Activated T-cell treated with anti-CD3 and anti-CD28 coated beads, Interleukin-2, amount 50 U/mL, for 1 hour (primary cell): ENCODE measurements at regions not wholly inside any gene's neighbourhood (a gene's known extent, or its start where the extent isn't known, plus 50 kb on each side); places are given as distances from the start of the nearest gene placed in this dataset.
A peak's percentile ranks its signal among the peaks of the same experiment; 100 is the strongest.

Experiments
- DNase-seq: peaks from one replicate; pipeline ENCODE4 v3.0.0-alpha.2; 2020

DNA sequence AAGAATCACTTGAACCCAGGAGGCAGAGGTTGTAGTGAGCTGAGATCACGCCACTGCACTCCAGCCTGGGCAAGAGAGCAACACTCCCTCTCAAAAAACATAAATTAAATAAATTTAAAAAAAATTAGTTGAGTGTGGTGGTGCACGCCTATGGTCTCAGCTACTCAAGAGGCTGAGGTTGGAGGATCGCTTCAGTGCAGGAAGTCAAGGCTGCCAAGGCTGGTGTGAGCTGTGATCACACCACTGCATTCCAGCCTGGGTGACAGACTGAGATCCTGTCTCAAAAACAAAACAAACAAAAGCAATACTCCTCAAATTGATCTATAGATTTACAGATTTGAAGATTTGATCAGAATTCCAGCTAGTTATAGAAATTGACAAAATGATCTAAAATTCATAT lies 92.7 kb upstream of the RESF1 start:
- DNase-seq = no peak

DNA sequence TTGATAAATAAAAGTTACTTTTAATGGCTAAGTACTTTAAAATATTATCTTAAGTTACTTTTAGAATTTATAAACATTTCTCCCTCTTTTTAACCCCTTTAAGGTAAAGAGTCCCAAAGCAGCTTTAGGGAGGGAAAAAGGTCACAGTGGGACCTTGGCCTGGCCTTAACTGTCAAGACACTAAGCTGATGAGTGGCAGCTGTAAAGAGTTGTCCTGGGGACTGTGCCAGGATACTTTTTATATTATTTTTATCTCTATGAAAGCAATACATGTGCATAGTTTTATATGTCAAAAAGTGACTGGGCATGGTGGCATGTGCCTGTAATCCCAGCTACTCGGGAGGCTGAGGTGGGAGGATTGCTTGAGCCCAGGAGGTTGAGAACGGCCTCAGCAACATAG lies 94.2 kb upstream of the RESF1 start:
- no peak for DNase-seq

DNA sequence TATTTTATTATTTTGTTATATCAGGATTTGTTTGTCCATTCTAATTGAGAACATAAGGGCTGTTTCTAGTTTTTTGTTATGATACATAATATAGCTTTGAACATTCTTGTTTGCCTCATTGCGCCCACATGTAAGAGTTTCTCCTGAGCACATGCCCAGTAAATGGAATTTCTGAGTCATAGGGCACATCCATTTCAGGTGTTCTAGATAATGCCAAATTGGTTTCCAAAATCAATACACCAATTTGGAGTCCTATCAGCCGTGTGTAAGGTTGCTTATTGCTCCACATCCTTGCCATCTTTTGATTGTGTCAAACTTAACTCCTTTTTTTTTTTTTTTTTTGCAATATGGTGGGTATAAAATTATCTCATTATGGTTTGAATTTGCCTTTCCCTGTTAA lies 97.9 kb upstream of the RESF1 start:
- no peak for DNase-seq

DNA sequence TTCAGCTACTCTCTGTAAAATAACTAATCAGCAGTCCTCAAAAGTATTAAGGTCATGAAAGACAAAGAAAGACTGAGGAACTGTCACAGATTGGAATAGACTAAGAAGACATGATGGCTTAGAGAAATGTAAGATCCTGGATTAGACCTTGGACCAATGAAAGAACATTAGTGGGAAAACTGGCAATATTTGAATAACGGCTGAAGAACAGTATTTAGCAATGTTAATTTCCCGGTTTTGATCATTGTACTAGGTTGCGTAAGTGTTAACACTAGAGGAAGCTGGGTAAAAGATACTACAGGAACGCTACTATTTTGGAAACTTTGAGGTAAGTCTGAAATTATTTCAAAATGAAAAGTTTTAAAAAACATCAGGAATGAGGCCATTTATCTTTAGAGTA lies 98.8 kb upstream of the RESF1 start:
- DNase-seq = no peak

DNA sequence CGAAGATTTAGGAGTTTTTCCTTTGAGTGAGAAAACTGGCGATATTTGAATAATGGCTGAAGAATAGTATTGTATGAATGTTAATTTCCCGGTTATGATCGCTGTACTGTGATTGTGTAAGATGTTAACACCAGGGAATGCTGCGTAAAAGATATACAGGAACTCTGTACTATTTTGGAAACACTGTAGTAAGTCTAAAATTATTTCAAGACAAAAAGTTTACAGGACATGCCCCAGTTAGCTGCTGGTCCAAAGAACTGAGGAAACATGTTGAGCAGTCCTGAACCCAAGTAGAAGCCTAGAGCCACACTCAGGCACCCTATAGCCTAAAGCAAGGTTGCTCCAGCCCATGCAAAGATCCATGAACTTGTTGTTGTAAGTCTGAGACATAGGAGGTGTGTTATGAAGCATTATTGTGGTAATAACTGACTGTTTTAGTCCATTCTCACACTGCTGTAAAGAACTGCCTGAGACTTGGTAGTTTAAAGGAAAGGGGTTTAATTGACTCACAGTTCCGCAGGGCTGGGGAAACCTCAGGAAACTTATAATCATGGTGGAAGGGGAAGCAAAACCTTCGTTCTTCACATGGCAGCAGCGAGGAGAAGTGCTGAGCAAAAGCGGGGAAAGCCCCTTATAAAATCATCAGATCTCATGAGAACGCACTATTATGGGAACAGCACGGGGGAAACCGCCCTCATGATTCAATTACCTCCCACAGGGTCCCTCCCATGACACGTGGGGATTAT lies 99.8 kb upstream of the RESF1 start:
- no peak for DNase-seq

DNA sequence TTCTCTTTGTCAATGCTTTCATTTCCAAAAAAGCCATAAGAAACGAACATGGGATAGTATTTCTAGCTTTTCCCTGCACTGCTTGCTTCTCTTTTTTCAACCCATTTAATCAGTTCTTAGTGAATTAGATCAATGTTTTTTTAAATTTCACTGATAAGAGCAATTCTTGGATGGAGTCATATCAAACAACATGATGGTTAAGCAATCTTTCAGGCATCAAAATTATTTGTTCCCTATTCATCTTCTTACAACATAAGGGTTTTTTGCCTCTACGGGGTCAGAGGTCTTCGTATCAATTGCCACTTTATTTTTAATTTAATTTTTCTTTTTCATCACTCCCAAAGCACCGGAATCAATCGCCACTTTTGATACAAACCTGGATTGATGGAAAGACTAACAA lies 103.8 kb upstream of the RESF1 start:
- no peak for DNase-seq

DNA sequence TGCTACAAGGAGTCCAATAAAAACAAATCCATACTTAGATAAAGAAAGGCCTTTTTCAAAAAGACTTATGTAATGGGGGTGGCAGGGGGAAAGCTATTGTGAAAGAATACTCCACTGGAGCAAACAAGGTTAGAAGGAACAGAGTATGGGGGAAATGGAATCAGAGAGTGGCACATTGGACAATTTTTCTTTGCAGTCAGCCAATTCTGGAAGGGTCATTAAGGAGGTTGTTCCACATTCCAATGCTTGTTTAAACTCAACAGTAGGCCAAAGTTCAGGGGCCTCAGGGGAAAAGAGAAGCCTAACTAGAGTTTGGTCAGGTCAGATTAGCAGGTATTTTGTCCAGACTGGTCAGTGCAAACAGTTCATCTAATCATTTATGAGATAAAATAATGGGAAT lies 105.2 kb upstream of the RESF1 start:
- no peak for DNase-seq

DNA sequence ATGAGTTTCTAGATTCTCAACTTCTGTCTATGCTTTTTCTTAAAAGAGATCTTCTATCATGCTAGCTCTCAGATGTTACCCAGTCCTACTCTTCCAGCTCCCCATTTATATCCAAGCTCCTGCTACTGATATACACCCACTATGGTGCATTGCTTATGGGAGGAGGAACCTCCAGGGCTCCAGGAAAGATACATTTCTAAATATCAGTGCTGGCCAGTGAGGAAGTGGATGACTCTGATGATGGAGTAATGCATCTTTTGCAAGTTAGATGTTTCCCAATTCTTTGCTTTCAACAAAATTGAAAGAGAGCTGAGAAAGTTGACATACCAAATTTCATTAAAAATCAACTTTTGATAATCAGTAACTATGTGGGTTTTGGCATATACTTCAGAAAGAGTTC lies 105.7 kb upstream of the RESF1 start:
- no peak for DNase-seq

DNA sequence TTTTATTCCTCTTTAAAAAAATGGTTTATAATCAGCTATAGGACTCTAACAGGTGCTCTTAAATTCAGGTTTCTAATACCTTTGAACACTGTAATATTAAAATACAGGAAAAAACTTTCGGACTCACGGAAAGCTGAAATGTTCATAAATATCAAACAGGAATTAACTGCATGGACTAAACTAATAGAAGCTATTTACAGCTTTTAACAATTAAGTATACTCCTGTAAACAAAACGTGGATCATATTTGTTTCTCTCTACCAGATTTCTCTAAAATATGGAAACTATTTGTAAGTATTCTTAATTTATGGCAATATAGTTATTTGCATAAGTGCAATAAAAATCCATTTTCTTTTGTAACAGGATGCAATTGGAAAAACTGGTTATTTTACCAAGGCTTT lies 108.9 kb upstream of the RESF1 start:
- no peak for DNase-seq

DNA sequence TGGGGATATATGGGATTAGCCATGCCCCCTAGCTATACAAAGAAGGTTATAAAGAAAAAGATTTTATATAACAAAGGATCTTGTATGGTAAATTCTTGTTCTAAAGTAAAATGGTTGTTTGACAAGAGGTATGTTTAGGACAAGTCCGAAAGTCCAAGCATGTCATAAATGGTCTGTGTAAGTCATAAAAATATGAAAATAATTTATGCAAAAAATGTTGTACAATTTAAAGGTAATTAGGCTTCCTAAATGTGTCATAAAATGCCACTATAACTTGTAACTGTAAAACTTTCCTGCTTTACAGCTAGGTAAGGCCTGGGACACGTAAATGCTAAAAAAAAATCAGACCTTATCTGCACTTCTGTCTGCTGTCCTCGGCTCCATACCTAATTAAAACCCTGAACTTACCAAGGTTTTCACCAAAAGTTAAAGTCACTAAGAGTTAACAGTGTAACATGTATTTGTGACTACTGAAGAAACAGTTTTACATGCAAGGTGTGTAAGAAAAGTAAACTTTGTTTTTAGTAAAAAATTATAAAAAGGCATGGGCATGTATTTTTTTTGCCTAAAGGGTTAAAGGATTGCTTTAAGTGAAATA lies 110.0 kb upstream of the RESF1 start:
- DNase-seq = no peak

DNA sequence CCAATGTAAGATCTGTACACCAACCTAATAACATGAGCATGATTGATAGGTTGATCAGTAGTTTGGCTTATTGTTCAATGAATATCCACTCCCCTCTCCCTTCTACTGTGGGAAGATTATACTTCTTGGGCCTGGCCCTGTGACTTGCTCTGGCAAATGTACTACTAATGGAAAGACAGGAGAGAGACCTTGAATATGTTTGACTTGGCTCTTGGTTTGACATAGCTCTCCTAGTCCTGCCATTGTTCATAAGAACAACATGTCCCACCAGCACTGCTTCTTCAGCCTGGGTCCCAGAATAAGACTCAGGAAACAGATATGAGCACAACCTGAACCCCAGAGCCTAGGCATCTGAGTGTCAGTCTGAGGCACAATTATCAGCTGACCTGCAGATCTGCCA lies 112.8 kb upstream of the RESF1 start:
- DNase-seq = no peak

DNA sequence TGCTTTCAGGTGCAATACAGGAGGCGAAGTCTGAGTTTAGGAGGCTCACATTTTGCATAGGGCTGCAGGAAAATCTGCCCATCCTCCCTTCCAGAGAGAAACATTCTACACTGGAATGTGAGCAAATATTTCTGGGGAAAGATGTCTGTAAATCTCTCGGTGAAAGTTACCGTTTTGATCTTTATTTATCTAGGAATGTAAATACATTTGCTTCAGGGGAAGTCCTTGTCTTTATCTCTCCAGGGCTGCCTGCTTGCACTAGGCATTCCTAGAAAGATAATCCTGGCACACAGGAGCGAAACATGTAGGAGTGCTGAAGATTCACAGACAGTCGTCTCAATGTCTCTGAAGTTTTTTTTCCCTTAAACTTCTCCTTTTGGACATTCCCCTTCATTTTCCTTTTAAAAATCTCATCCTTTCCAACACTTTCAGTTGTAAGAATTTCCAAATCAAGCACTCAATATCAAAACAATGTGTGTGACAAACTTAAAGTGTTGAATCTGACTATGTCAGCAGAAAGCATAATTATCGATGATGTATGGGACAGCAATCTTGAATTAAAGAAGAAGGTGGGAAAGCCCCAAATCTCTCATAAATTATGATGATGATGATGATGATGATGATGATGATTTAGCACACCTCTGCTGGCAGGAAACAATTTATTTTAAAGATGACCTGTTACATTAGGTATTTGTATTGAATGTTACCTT lies 113.4 kb upstream of the RESF1 start:
- no peak for DNase-seq

DNA sequence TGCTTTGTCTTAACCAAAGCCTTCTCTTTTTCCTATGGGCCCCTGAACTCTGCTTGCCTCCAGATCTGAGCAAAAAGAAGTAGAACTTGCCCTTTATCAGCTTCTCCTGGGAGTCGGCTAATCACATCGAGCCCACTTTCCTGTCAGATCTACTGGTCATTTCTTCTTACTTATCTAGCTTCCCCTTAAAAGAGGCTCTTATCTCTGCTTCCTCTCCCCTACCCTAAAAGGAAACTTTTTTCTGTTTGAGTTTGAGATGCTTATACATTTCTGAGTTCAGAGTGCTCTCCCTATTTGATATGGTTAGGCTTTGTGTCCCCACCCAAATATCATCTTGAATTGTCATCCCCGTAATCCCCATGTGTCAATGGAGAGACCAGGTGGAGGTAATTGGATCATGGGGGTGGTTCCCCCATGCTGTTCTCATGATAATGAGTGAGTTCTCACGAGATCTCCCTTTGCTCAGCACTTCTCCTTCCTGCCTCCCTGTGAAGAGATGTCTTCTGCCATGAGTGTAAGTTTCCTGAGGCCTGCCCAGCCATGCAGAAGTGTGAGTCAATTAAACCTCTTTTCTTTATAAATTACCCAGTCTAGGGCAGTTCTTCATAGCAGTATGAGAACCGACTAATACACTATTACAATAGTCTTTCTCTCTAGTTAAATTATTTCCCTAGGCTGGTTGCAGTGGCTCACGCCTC lies 114.7 kb upstream of the AMN1 start:
- no peak for DNase-seq

DNA sequence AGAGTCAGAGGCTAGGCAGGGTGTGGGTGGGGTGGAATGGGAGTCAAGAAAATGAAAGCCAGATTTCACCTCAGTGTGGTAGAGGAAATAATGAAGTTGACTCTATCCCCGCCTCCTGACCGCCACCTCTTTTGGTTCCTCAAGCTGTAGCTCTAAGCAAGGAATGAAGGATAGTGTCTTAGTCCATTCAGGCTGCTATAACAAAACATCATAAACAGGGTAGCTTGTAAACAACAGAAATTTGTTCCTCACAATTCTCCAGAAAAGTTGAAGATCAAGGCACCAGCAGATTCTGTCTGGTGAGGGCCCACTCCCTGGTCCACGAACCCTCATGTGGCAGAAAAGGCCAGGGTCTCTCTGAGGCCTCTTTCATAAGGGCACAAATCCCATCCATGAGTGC lies 109.1 kb upstream of the AMN1 start:
- DNase-seq = no peak

DNA sequence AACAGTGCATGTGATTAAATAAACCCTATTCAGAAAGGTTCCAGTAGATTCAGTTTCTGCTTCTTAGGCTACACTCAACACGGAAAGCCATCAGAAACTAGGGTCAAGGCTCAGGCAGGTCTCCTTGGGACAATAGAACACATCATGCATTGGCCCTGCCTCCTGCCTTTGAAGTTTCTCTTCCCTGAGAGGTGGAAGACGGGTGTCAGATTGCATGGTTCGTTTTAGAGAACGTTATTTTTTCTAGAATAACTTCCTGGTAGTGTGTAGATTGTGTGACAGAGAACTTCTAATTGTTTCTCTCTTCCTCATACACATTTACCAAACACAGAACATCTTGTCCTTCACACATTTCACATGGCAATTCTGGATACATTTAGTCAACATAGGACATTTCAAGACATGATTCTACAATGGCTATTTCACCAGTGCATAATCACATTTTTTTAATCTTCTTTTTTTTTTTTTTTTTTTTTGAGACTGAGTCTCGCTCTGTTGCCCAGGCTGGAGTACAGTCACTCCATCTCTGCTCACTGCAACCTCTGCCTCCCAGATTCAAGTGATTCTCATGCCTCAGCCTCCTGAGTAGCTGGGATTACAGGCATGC lies 106.6 kb upstream of the AMN1 start:
- DNase-seq = no peak

DNA sequence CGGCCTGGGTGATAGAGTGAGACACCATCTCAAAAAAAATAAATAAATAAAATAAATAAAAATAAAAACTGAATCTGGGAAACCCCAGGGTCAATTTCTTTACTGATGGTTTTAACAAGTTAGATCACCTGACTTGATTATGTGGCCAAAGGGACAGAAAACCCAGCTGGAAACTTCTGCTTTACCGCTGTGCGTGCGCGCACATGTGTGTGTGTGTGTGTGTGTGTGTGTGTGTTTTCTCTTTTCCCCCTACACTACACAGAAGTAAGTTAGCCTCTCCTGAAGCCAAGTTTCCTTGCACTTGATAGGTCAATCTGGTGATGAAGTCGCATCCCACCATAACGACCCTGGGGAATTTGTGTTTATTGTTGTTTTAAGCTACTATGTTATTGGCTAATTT lies 105.3 kb upstream of the AMN1 start:
- DNase-seq = no peak

DNA sequence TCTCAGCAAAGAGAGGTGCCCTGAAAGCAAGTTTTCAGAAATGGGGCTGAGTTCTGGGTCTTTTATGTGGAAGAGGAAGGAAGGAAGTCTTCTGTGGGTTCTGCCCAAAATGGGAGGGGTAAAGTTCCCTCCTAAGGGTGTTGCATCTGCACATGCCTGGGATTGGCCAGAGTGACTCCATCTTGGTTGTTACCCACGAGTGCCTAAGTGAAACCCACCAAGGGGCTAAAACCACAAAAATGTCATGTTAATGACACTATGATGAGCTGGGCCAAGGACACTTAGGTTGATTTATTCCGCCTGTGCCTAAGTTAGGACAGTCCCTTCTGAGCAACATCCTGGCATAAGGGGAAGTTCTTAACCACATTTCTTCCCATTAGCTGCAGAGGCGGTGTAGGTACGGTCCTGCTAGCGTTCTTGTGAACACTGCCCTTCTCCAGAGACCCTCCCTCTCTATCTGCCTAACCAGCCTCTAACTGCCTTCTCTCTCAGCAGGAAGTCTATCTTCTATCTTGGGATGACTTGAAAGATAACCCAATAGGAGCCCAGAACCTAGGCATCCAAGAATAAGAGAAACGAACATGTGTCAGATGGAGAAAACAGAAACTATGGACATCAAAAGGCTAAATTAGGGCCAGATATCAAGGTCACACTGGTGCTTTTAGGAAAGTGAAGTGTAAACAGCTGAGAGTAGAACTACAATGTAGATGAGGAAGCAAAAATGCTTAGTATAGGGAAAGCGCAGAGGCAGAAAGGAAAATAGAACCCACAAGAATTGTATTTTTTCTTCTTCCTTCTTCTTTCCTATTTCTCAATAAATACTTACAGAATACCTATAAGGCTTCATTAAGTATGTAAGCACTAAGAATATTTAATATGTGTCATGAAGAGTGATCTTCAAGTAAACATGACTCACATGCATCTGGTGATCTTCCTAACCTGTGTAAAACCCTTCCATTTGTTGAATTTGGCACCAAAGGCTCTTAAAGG lies 104.2 kb upstream of the AMN1 start:
- peak; percentile 21 for DNase-seq

DNA sequence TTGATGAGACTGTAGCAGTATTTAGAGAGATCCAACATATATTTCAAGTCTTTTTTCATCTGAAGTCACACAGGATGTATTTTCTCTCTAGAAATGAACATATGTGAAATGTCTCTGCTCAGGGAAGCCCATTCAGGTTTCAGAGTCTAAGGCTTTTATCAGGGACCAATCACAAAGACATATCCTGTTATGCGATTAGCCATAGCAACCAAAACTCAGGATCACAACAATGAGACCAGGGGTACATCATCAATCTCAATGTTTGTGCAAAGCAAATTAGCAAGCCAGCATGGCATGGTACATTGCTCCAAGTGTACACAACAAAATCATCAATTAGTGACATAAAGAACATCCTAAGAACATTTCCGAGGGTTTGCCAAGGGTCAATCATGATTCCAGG lies 99.2 kb upstream of the AMN1 start:
- DNase-seq = no peak

DNA sequence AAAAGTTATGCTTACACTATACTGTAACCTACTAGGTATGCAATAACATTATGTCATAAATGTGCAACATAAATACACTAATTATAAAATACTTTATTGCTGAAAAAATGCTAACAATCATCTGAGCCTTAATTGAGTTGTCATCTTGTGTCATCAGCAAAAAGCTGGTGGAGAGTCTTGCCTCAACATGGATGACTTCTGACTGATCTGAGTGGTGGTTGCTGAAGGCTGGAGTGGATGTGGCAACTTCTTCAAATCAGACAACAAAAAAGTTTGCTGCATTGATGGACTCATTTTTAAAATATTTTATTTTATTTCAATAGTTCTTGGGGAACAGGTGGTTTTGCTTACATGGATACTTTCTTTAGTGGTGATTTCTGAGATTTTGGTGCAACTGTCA lies 93.9 kb upstream of the AMN1 start:
- DNase-seq = no peak

DNA sequence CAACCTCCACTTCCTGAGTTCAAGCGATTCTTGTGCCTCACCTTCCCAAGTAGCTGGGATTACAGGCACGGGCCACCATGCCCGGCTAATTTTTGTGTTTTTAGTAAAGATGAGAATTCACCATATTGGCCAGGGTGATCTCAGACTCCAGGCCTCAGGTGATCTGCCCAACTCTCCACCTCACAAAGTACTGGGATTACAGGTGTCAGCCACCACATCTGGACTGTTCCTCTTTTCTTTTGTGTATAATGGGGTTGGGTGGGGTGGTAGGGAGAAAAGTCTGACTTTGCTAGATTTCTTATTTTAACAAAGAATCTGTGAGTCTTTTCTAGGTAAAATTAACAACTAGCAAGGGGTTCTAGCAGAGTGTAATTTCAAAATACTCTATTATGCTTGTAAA lies 92.7 kb upstream of the AMN1 start:
- DNase-seq = no peak

DNA sequence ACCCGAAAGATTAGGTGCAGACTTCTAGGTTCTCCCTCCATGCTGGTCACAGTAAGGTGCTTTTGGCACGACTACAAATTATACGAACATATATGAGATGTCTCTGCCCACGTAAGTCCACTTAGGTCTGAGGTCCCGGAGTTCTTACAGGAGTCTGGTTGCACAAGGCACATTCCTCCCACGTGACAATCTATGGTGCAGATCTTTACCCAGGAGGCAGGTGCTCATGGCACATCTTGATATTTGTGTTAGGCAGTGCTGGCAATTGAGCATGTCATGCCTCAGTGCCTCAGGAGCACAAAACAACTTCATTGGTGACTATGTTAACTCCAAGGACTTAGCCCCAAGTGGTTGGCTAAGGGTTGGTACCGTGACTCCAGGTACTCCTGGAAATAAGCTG lies 92.0 kb upstream of the AMN1 start:
- DNase-seq = no peak

DNA sequence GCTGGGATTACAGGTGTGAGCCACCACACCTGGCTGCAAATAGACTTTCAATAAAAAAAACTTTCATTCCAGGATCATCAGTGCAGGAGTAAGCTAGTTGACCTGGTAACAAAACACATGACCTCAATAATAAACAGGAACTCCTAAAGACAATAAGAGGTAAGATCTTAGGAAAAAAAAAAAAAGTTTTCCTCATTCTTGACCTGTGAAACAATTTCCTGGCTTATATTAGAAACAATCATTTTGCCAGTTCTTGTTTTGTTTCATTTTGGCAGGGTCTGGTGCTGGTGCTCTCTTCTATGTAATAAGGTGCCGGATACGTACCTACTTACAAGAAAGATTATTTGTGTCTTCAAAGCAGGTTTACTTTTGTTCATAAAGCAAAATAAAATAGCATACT lies 90.6 kb upstream of the AMN1 start:
- no peak for DNase-seq
